Heart left ventricle (tissue), 13 donors: ENCODE measurements at regions not wholly inside any gene's neighbourhood (a gene's known extent, or its start where the extent isn't known, plus 50 kb on each side); places are given as distances from the start of the nearest gene placed in this dataset.
"Not testable (repeated sequence)": the region's sequence is repeated elsewhere in the genome, so short reads cannot be mapped to it uniquely, and the experiment has no call there.

ENCODE experiments used
- CTCF ChIP-seq, 12 donors: fragments of 200-600 bp; sonication (generic) in 4 of 12; IDR thresholded peaks; one replicate each; pipeline versions ENCODE4 v1.5.0 to v1.8.0; 2018 to 2022; ENCODE audit warnings: antibody characterized with exemption in 12 of 12, mild to moderate bottlenecking in 5 of 12
- POLR2A ChIP-seq, 2 donors: fragments of 450-650 bp; IDR thresholded peaks; one replicate each; pipeline ENCODE4 v1.6.1; 2017; ENCODE audit warnings: antibody characterized with exemption in 2 of 2, mild to moderate bottlenecking in 2 of 2, moderate library complexity in 2 of 2
- donor health status: ischemic (EF 13 %, LVEDD 7.1; RV severe dilation, severe dysfunction).
- donor health status: DM: no; HTN: yes; CAD: no.
- donor health status: DM: no; HTN: no; CAD: no.
- donor health status: ischemic (EF 25% LVEDD 6.9; RV normal size, moderate dysfunction).
- donor health status: ischemic (EF 25% LVEDD 5.7; RV mildly dilated, moderate dysfunction).
- donor health status: ischemic (EF 35%, LVEDD 5.7; RV mildly dilated, moderate dysfunction).
- donor health status: nonischemic (EF 11% LVEDD 7.7; RV severe dilation, severe dysfunction).
- donor health status: DM: yes; HTN: yes; CAD: no.
- donor health status: PGD.
- donor health status: ischemic (EF 29% LVEDD 5.4; RV normal size, mild dysfunction).
- donor health status: nonischemic (EF 23%, LVEDD 6.1; RV moderate dilation, normal function).

DNA sequence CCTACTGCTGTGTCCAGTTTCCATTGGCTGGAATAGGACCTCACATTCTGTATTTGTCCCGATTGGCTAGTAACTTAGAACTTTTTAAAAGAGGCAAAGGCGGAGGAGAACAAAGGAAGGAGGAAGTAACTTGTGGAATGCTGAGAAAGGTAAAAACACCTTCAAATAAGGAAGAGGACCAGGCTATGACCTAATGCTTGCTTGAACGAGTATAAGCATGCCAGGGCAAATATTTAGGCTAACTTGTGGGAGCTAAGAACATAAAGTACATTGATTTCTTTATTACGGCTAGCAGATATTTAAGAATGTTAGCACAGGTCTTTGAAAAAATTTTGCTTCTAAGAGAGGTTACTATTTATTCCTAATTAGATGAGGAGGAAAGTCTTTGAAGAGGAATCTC lies 214.5 kb upstream of the CENPE start:
- not testable (repeated sequence) for TF ChIP-seq CTCF, POLR2A (IDR thresholded peaks at IDR 0.05)
